ENCODE measurements at regions not wholly inside any gene's neighbourhood (a gene's known extent, or its start where the extent isn't known, plus 50 kb on each side); places are given as distances from the start of the nearest gene placed in this dataset.

- WGBS, 2 donors: 55 to 63% methylated on average over 1 of the region's 1 CpG
Measured at GRCh38 chr12:118884226-118884625, 97.1 kb upstream of the SRRM4 start.

GRCh38 chr12:118900993-118901392 is 80.3 kb upstream of the SRRM4 start:
- no peaks in the 10 kb centered on the region for H3K36me3 ChIP-seq (ENCODE audit: low read depth, missing control alignments)
- no peak overlapping the region for H3K27ac ChIP-seq
- 59 to 60% methylated on average over 1 of the region's 1 CpG for WGBS, 2 donors
- H3K27me3 ChIP-seq: no peaks in the 10 kb centered on the region
- H3K9me3 ChIP-seq: no peaks in the 10 kb centered on the region
- intact Hi-C loops (cut with DNase I; ENCODE audit: low total_unique reads): no loop called here
- H3K4me1 ChIP-seq: no peaks in the 10 kb centered on the region
- TF ChIP-seq CTCF (IDR thresholded peaks at IDR 0.05) (no peak), POLR2A (IDR thresholded peaks at IDR 0.05) (no peak)
- no peak for DNase-seq
- no peak overlapping the region for H3K4me3 ChIP-seq

More at GRCh38 chr12:118884226-118884625, 97.1 kb upstream of the SRRM4 start:
- DNase-seq: no peak
- H3K27me3 ChIP-seq: no peaks in the 10 kb centered on the region
- H3K4me1 ChIP-seq: no peaks in the 10 kb centered on the region
- H3K9me3 ChIP-seq: no peaks in the 10 kb centered on the region
- H3K4me3 ChIP-seq: no peak overlapping the region
- H3K27ac ChIP-seq: no peak overlapping the region
- TF ChIP-seq CTCF (IDR thresholded peaks at IDR 0.05) (no peak), POLR2A (IDR thresholded peaks at IDR 0.05) (no peak)
- H3K36me3 ChIP-seq (ENCODE audit: low read depth, missing control alignments): no peaks in the 10 kb centered on the region
- intact Hi-C loops (cut with DNase I; ENCODE audit: low total_unique reads): no loop called here

- H3K36me3 ChIP-seq (ENCODE audit: low read depth, missing control alignments): no peaks in the 10 kb centered on the region
- intact Hi-C loops (cut with DNase I; ENCODE audit: low total_unique reads): no loop called here
- WGBS, 2 donors: 69 to 75% methylated on average over 8 of the region's 8 CpGs
- no peaks in the 10 kb centered on the region for H3K4me1 ChIP-seq
- no peak overlapping the region for H3K27ac ChIP-seq
- H3K27me3 ChIP-seq: no peaks in the 10 kb centered on the region
- H3K9me3 ChIP-seq: no peaks in the 10 kb centered on the region
- DNase-seq: no peak
- H3K4me3 ChIP-seq: no peak overlapping the region
- TF ChIP-seq CTCF (IDR thresholded peaks at IDR 0.05): no peak
- TF ChIP-seq POLR2A (IDR thresholded peaks at IDR 0.05): no peak
Measured at GRCh38 chr12:118908811-118909210, 72.5 kb upstream of the SRRM4 start.

GRCh38 chr12:118912697-118913270 is 68.6 kb upstream of the SRRM4 start:
- WGBS, 2 donors: 71 to 78% methylated on average over 9 of the region's 9 CpGs
- Histone ChIP-seq H3K9me3 (no peaks in the 10 kb centered on the region), H3K27ac (no peak overlapping the region), H3K4me1 (no peaks in the 10 kb centered on the region), H3K27me3 (no peaks in the 10 kb centered on the region), H3K4me3 (no peak overlapping the region), H3K36me3 (ENCODE audit: low read depth, missing control alignments) (no peaks in the 10 kb centered on the region)
- intact Hi-C loops (cut with DNase I; ENCODE audit: low total_unique reads): no loop called here
- TF ChIP-seq CTCF (IDR thresholded peaks at IDR 0.05): no peak
- no peak for TF ChIP-seq POLR2A (IDR thresholded peaks at IDR 0.05)
- no peak for DNase-seq

DNA sequence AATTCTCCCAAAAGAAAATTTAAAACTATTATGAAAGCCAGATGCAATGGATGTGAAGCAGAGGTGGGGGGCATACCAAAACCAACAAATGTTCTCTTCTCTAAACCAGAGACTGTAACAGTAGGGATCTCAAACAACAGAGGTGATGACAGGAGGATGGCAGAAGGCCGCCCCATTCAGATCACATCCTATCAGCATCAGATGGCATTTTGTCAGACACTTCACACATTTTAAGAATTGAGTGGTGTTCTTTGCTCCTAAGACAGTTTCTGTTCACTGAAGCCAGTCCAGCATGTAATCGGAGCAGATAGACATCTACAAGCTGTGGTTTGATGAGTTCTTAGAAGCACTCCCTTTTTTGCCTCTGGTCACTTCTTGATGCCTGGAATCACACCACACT is 59.6 kb upstream of the SRRM4 start:
- Histone ChIP-seq H3K9me3 (no peaks in the 10 kb centered on the region), H3K4me1 (no peaks in the 10 kb centered on the region), H3K4me3 (no peak overlapping the region), H3K27me3 (no peaks in the 10 kb centered on the region), H3K27ac (no peak overlapping the region), H3K36me3 (ENCODE audit: low read depth, missing control alignments) (no peaks in the 10 kb centered on the region)
- intact Hi-C loops (cut with DNase I; ENCODE audit: low total_unique reads): no loop called here
- WGBS, 2 donors: 86 to 89% methylated on average over 2 of the region's 2 CpGs
- DNase-seq: no peak
- TF ChIP-seq CTCF (IDR thresholded peaks at IDR 0.05) (no peak), POLR2A (IDR thresholded peaks at IDR 0.05) (no peak)
